NCI-H187 treated with DMSO at 0.1 percent for 48 hours (cell line): ENCODE measurements at regions not wholly inside any gene's neighbourhood (a gene's known extent, or its start where the extent isn't known, plus 50 kb on each side); places are given as distances from the start of the nearest gene placed in this dataset.

Source experiments
- DNase-seq: peaks from one replicate; lab custom pipeline; 2025; lab: John Stamatoyannopoulos, UW

DNA sequence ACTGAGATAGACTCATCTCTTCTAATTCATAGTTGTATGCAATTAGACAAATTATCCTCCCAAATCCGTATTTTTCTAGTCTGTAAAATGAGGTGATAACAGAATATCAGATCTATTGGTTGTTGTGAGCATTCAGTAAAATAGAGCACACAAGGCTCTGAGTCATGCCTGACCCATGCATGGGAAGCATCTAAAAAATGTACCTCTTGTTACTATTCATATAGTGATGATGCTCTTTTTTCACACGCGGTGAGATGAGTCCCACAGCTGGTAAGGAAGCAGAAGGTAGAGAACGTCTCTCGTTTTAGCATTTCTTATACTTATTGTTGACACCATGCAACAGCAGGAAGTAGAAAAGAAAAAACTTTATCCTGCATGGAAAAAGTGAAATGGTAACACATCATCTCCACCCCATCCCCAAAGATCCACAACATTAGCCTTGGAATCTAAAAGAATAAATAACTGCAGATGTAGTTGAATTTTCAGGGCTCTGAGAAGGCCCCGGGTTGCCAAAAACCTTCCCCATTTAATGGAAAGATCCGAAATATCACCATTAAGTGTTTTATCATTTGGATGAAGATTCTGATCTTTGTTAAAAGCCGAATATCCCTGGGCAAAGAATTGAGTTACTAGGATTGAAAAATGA is 215.6 kb downstream of the TMEM114 start:
- DNase-seq = no peak

DNA sequence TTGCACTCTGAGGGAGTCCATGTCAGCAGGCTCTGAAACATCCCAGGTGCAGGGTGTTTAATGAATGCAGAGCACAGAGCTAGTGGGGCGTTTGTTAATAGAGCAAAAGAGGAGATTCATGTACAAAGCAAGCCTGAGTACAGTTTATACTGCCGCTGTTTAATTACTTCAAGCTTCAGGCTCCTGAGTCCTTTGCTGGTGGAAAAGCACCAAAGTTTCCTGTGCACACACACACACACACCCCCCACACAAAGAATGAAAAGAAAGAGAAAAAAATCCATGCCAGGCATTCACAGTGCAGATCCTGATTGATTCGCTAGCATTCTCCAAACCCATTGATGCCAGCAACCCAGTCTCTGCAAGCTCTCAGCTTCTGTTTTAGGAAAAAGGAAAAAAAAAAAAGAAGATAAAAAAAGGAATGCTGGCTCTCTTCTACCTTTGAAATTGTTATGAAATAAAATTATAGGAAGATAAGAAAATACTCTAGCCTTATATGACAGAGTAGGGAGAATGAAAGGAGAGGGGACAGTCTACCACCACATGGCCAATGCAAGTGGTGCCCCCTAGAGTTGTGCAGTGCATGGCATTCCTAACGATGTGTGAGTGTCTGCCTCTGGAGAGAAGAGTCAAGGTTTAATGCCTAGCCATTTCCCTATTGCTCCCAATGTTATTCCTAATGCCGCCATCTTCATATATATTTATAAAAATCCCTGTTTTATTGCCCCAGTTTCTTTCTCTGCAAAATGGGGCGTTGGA is 216.5 kb downstream of the TMEM114 start:
- DNase-seq = no peak

DNA sequence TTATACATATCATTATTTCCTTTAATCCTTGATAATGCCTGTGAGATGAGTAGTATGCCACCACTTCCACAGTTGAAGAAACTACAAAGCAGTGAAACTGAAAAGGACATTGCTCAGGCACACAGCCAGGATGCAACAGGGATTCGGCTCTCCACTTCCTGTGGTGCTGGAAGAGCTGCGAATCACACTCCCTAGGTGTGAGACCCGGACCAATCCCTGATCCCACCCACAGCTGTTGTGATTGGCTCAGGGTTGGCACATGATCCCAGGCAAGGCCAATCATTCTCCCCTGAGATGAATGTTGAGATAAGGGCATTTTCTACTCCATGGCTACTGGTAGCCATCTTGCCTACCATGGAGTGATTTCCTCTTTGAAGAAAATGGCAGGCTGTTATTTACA is 218.2 kb downstream of the TMEM114 start:
- no peak for DNase-seq

DNA sequence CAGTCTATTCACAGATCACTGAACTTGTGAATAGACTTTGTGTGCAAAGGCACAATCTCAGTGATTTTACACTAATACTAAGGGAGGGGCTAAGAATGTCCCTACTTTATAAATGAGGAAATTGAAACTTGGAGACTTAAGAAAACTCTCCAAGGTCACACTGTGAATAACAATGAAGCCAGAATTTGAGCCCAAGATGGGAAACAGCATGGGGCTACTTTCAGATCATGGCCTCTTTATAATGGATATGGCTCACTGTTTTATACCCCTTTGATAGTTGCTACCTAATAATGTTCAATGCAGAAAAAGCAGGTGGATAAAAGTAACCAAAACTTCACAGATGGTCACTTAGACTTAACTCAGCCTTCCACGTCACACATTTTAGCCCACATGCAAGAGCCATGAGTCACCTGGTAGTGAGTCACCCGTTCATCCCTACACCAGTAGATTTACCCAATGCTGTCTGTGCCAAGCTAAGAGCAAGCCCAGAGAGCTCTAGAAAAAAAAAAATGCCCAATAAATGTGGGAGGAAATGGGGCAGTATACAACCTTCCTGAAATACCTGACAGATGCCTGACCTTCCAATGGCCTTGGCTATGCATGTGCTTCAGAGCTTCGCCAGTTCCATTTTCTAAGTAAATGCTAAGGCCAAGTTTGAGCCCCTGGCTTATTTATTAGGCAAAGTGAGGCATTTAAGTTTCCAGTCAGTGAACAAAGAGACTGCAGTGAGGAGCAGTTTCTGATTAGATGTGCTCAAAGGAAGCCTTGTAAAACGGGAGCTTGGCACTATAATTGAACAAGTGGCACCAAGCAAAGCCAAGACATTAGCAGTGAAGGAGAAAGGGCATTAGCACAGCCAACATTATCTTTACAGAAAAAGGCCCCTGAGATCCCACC is 219.7 kb downstream of the TMEM114 start:
- no peak for DNase-seq

DNA sequence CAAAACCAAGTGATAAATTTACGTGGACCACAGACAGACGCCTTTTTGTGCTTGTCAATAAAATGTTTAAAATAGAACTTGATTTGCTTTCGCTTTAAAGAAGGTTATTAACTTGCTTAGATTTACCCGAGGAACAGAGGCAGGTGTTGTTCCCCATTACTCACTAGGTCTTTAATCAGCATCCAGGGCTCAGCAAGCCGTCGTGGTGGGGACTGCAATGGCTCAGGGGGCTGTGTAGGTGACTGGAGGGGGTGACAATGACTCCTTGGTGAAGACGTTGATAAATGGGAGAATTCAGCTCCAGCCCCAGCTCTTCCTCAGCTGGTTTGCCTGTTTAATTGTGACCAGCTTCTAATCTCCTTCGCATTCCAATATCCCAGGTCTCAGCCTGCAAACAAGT is 231.4 kb downstream of the TMEM114 start:
- DNase-seq = no peak

DNA sequence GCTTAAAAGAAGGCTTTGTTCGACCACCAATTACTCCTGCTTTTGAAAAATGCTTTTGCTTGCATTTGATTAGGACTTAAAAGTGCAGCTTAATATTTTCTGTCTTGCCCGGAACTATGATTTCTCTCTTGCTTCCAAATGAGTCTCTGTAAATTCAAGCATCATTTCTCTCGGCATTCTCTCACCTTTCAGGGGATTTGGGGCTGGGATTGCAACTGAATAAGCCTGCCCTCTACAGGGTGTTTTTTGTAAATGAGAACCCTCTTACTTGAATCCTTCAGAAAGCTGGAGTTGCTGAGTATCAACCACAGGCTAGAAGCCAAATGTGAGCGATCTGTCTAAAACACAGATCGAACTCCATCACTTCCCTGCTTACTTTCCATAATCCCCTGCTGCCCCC is 234.6 kb downstream of the TMEM114 start:
- DNase-seq = no peak

DNA sequence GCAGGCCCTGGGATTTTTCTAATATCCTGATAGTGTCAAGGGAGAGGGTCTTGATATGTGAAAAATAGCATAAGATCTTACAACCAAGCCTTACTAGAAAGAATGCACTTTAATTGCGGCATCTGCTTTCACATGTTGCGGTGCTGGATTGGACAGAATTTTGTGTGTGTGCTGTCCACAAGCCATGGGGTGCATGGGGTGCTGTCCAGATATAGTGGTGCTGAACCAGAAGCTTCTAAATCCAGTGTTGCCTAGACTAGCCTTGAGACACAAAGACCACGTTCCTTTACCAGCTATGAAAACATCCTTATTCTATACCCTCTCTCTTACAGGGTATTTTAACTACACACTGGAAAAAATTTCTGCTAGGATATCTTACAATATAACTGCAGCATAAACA is 244.0 kb downstream of the TMEM114 start:
- no peak for DNase-seq

DNA sequence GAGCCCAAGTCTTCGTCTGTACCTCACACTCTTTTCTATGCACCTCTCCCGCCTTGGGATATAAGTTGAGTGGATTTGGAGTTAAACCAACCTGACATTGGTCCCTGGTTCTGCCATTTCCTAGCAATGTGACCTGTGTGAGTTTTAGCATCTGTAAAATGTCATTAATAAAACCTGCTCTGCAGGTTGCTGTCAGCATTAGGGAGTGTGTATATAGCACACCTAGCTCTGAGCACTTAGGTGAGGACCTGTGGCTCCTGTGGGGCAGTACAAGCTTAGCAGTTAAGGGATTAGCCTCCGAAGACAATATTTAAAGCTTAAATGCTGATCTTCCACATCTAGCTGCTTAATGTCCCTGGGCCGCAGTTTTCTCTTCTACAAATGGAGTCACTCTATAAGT is 248.0 kb downstream of the TMEM114 start:
- no peak for DNase-seq

DNA sequence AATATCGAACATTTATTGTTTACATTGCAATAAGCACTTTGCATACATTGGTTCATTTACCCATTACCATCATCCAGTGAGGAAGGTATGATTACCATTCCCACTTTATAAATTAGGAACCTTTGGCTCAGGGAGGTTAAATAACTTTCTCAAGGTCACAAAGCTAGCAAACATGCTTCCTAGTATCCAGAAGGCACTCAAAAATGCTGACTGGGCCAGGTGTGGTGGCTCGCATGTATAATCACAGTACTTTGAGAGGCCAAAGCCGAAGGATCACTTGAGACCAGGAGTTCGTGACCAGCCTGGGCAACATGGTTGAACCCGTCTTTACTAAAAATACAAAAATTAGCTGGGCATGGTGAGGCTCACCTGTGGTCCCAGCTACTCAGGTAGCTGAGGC is 259.6 kb downstream of the TMEM114 start:
- no peak for DNase-seq

DNA sequence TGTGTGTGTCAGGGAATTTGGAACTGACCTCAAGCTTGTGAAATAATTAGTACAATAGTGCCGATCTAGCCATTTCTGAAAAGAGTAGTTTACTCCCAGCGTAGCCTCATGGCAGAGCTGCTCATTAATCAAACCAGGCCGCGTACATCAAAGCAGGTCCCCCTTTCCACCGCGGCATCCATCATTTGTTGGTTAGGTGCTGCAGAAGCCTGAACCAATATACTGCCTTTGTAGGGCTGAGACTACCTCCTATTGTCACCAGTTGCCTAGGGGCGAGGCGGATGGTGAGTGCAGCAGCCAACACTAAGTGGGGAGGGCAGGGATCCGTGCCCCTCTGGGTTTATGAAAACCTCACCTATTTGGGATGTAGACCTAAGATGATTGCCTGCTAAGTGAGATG is 264.1 kb downstream of the TMEM114 start:
- DNase-seq = no peak

DNA sequence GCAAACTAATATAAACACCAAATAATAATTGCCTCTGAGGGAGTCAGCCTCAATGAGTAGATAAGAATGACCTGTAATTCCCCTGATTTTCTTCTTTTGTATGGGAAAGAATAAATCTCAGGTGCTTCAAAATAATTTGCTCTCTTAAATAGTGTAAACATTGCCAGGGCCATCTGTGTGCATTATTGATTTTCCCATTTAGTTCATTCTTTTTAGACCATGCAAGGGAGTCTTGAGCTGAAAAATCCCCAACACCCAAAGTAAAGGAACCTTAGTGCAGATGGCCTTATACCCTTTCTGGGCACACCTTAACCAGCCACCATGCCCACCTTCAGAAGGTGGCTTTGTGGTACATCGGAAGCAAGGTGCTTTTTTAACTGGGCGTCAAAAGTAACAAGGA is 267.2 kb downstream of the TMEM114 start:
- no peak for DNase-seq

DNA sequence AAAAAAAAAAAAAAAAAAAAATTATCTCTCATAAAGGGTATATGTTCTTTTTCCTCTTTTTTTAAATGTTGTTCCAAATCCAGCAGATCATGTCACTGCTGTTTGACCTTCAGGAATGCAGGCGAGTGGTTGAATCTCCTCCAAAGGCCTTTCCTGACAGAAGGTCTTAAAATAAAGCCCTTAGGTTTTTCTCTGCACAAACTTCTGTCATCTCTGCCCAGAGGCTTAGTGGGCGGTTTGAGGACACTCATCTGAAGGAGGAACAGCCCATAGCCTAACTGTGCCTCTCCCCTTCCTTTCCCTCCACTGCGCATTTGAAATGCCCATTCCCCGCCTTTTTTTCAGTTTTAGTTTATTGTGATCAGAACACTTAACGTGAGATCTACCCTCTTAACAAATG is 270.2 kb downstream of the TMEM114 start:
- no peak for DNase-seq

DNA sequence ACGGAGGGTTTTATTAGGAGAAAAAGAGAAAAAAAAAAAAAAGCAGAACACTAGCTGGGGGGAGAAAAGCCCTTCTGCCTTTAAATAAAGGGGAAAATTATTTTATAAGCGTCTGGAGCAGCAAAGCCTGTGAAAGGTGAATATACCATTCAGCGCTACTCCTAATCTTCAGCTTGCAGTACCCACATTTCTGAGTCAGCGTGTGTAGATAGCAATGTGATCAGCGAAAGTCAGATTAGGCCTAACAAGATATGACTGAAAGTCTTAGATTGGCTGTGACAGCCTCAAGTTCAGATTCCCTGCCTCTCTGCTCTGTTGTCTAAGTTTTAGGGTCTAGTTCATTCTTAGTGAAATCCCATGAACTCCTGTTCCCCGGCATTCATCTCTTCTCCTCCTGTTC is 279.5 kb downstream of the TMEM114 start:
- no peak for DNase-seq

DNA sequence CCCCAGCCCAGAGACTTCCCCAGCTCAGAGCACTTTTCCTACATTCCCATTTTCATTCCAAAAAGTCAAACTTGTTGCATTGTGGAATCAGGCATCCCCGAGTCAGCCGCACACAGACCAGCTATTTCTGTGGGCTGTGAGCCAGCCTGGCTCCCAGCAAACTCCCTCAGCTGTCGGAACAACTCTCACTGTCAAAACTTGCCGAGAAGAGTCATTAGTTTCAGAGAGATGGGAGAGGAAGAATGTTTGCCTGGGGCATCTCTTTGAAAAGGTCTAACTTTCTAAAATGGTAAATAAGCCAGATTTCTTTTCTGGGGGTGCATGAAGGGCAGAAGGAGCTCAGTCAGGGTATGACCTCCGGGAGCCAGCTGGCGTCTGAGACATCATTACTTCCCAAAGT is 280.0 kb downstream of the TMEM114 start:
- DNase-seq = no peak

DNA sequence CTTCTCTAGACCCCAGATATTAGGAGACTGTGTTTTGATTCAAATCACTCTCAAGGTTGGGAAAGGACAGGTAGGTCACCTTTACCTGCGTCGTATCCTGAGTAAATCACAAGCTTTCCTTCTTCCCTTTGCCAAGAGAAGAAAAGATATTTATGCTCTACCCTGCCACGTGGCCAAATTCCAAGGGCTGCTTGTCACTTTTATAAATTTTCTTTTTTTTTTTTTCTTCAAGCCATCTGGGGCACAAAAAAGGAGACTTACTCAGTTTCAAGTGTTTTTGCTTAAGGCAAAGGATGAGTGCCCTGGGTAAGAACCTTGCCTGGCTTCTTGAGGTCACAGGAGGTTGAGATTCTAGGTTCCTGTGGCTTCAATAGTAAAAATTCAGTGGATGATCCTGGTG is 285.1 kb downstream of the TMEM114 start:
- no peak for DNase-seq

DNA sequence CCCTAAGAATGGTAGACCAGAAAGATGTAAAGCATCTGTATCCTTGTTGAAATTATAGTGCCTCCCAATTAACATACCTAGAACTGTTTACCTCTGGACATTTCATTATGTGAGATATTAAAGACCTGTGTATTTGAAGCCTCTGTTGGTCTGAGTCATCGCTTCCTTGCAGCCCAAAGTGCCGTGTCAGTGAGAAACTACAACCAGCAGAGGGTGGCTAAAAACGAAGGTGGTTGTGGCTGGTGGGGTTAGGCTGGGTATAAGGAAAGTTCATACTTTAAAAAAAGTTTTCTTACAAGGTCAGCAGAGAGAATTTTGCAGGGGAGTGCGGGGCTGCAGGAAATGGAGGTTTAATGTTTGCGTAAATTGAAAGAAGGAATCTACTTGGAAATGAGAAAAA is 290.7 kb downstream of the TMEM114 start:
- no peak for DNase-seq

DNA sequence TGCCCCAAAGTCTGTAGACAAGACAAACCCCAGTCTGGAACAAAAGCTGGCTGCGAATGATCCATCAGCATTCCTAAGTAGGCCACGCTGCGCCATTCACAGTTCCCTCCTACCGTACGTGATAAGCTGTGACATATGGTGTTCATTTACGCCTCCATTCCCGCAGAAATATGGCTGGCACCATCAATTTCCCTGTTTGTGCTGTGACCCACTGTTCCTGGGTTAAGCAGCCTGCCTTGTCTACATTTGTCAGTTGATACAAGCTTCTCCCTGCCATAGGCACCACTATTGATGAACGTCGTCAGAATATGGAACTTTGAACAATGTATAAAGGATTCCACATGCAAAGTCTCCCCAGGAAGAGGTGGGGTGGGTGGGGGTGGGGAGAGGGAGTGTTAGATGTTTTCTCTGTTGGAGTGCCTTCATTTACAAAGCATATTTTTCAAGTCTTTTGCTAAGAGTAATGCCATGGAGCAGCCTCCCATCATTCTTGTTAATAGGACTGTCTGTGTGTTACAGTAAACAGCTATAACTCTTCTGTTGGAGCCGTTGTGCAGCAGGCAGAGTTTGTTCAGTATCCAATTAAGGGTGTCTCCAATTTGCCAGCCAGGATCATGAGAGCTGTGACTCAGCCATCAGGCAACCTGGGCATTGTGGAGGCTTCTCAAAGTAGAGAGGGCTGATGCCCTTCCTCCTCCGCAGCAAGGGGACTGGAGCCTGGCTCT is 294.6 kb downstream of the TMEM114 start:
- DNase-seq = no peak

DNA sequence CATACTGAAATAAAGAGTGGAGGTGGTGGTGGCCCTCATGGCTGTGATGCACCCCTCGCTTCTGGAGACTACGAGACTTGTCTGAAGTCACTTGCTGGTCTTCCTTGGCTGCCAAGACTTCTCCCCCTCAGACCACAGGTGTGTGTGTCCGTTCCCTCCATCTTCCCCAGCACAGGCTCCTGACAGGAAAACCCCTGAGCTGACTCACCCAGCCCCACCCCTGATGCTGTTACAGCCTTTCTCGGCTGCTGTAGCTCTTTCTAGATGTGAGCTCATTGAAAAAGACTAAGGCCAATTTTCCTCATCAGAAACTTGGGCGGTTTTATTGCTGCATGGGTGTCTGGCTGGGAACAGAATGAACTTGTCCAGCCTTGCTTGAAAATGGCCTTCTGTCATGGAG is 296.9 kb downstream of the TMEM114 start:
- DNase-seq = no peak

DNA sequence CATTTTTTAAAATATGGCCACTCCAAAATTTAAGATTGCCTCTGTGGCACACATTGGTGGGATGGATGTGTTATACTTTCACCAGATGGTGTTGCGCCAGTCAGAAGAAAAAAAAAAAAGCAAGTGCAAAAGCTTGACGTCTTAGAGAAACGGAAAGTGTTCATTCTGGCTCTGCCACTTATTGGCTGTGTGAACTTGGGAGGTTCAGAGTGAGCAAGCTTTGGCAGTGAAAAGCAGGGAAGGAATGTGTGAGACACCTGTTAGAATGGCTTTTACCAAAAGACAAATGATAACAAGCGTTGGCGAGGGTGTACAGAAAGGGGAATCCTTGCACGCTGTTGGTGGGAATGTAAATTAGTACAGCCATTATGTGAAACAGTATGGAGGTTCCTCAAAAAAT is 298.0 kb downstream of the TMEM114 start:
- no peak for DNase-seq

DNA sequence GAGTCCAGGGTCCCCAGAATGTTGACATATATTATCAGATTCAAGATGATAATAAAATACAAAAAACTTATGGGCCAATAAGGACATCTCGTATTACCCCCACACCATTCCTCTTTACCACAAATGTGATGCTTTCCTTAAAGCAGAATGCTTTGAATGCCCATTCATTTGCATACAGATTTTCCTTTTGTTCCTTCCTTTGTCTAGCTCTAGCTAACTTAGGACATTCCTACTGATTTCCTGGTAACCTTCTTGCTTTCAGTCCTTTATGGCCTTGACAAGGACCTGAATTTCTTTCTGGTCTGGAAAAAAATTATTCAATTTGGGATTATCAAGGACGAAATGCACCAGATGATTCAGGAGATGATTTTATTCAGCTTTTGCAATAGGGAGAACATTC is 304.0 kb downstream of the TMEM114 start:
- DNase-seq = no peak

DNA sequence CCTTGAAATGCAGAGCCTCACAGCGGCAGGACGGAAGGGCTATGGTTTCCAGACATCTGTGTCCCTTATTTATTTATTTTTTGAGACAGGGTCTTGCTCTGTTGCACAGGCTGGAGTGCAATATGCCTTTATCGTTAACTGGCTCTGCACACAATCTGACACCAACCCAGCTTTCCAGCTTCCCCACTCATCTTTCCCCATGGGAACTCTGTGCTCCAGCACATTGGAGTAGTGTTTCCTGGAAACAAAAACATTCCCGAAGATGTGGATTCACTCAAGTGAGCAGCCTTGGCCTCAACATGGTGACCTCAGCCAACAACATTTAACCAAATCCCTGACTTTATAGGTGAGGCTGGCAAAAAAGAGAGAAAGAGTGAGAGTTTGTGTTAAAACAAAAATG is 307.1 kb downstream of the TMEM114 start:
- peak; percentile 11 for DNase-seq

DNA sequence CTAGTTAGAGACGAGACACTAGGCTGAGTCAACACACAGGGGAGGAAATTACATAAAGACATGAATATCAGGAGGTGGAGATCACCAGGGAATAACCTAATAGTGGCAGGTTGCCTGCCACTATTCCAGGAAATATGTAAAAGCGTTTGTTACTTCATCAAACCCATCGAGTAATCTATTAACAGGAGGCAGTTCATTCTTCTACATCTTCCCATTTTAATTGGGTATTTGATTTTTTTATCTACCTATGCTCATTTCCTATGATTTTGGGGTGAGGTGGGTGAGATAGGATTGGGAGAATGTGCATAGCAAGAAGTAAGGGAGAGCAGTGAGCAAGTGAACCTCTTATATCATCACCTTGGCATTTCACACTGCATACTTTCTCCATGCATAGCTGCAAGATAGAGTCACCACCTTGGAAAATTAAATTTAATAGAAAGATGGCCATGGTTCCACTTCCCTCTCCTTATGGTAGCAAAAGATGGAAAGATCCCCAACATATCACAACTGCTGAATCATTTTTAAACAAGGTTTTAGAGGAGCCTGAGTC is 312.2 kb downstream of the TMEM114 start:
- no peak for DNase-seq
